OCI-LY7 (cell line): ENCODE measurements at regions not wholly inside any gene's neighbourhood (a gene's known extent, or its start where the extent isn't known, plus 50 kb on each side); places are given as distances from the start of the nearest gene placed in this dataset.

Source experiments
- CTCF ChIP-seq: fragments of 200-600 bp; sonication (generic); conservative IDR thresholded peaks from 2 replicates; pipeline ENCODE4 v1.5.1; 2014; ENCODE audit warnings: mild to moderate bottlenecking, antibody characterized with exemption, low read length, moderate library complexity, mixed read lengths
- EZH2phosphoT487 ChIP-seq: fragments of 200-600 bp; sonication (generic); IDR thresholded peaks from 2 replicates; pipeline ENCODE4 v1.6.1; 2018; ENCODE audit warnings: low read depth, borderline replicate concordance, mild to moderate bottlenecking, mixed run types, antibody characterized with exemption, low read length, moderate library complexity, mixed read lengths

GRCh38 chr3:59438492-59438891, 388.7 kb upstream of the CFAP20DC start:
- TF ChIP-seq CTCF: no peak
- TF ChIP-seq EZH2phosphoT487: no peak
